GM21423 (cell line): ENCODE measurements at regions not wholly inside any gene's neighbourhood (a gene's known extent, or its start where the extent isn't known, plus 50 kb on each side); places are given as distances from the start of the nearest gene placed in this dataset.

Experiments used
- ATAC-seq: cut with Tn5 transposase; IDR thresholded peaks from one replicate; pipeline ENCODE4 v1.9.1; 2021; ENCODE audit warnings: mild to moderate bottlenecking, moderate library complexity; ENCODE audit not compliant: unreplicated experiment

GRCh38 chr5:113792806-113793205 is 279.3 kb downstream of the YTHDC2 start:
- ATAC-seq: no peak

- ATAC-seq: no peak
Measured at GRCh38 chr5:113794981-113795380, 281.5 kb downstream of the YTHDC2 start.

- ATAC-seq: no peak
Measured at GRCh38 chr5:113800686-113801085, 287.2 kb downstream of the YTHDC2 start.

- ATAC-seq: no peak
Measured at GRCh38 chr5:113804264-113804663, 290.8 kb downstream of the YTHDC2 start.

GRCh38 chr5:113804943-113805342 is 291.4 kb downstream of the YTHDC2 start:
- no peak for ATAC-seq

- ATAC-seq: no peak
Measured at GRCh38 chr5:113806250-113806649, 292.8 kb downstream of the YTHDC2 start.

- no peak for ATAC-seq
Measured at GRCh38 chr5:113806904-113807303, 293.4 kb downstream of the YTHDC2 start.

- ATAC-seq: no peak
Measured at GRCh38 chr5:113807427-113807991, 294.0 kb downstream of the YTHDC2 start.

- no peak for ATAC-seq
Measured at GRCh38 chr5:113808956-113809355, 295.5 kb downstream of the YTHDC2 start.

GRCh38 chr5:113809626-113810025 is 296.1 kb downstream of the YTHDC2 start:
- ATAC-seq: no peak

- ATAC-seq: no peak
Measured at GRCh38 chr5:113813466-113813865, 300.0 kb downstream of the YTHDC2 start.

GRCh38 chr5:113817683-113818082 is 304.2 kb downstream of the YTHDC2 start:
- ATAC-seq: no peak

- no peak for ATAC-seq
Measured at GRCh38 chr5:113823696-113824095, 310.2 kb downstream of the YTHDC2 start.

- no peak for ATAC-seq
Measured at GRCh38 chr5:113824307-113824706, 310.8 kb downstream of the YTHDC2 start.

- no peak for ATAC-seq
Measured at GRCh38 chr5:113825176-113825575, 311.7 kb downstream of the YTHDC2 start.

GRCh38 chr5:113846941-113847340 is 333.4 kb downstream of the YTHDC2 start:
- ATAC-seq: no peak

- no peak for ATAC-seq
Measured at GRCh38 chr5:113864437-113864836, 350.9 kb downstream of the YTHDC2 start.

- no peak for ATAC-seq
Measured at GRCh38 chr5:113866763-113867162, 353.3 kb downstream of the YTHDC2 start.

GRCh38 chr5:113869611-113870010 is 356.1 kb downstream of the YTHDC2 start:
- ATAC-seq: no peak

- no peak for ATAC-seq
Measured at GRCh38 chr5:113871972-113872371, 358.5 kb downstream of the YTHDC2 start.

- no peak for ATAC-seq
Measured at GRCh38 chr5:113875096-113875495, 361.6 kb downstream of the YTHDC2 start.

- no peak for ATAC-seq
Measured at GRCh38 chr5:113891491-113891890, 378.0 kb downstream of the YTHDC2 start.

- ATAC-seq: no peak
Measured at GRCh38 chr5:113896789-113897188, 383.3 kb downstream of the YTHDC2 start.
